ENCODE measurements at regions not wholly inside any gene's neighbourhood (a gene's known extent, or its start where the extent isn't known, plus 50 kb on each side); places are given as distances from the start of the nearest gene placed in this dataset.
"Not testable (repeated sequence)": the region's sequence is repeated elsewhere in the genome, so short reads cannot be mapped to it uniquely, and the experiment has no call there.

DNA sequence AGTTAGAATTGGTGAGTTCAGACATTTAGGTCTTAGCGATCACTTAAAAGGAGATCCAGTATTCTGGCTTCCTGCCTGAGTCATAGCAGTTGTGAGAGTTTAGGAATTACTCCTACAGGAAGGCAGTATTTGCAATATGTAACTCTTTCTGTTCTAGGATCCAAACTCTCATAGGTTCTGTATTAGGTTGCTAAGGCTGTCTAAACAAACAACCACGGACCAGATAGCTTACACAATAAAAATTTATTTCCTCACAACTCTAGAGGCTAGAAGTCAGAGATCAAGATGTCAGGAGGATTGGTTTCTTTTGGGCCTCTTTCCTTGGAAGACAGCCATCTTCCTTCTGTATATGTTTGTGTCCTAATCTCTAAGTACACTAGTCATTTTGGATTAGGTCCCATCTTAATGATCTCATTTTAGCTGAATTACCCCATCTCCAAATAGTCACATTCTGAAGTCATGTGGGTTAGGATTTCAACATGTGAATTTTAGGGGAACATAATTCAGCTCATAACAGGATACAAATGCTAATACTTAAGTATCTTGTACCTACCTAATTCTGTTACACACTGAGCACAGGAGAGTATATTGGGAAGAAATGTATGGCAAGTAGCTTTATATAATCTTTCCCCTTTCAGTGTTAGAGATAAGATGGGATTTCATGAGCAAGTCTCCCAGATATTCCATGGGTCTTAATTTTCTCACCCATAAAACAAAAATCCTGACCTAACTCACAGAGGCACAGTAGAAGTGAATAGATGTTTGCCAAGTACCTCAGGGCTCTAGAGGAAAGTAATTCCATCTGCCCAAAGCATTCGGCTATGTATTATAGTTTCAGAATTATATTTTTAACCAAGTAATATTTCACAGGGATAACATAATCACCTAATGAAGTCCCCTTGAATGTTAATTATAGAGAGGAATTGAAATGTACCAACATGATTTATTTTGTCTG lies 144.4 kb downstream of the PTBP2 start:
- DNase-seq: no peak

DNA sequence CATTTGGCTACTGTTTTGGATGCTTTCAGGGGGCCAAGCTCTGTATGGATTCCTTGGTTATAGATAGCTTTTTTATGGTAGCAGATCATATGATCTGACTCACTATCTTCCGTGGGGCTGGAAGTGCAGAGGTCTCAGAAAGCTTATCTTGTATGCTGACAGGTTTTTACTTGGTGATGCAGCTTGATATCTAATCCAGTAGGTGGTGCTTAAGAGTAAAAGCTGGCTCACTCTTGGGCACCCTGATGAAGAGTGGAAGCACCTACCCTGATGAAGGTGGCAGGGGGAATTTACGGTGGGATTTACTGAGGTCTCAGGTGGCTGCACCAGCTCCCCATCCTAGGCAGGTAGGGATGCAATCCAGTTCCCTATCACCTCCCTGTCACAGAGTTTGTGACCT lies 151.2 kb downstream of the PTBP2 start:
- DNase-seq: no peak

DNA sequence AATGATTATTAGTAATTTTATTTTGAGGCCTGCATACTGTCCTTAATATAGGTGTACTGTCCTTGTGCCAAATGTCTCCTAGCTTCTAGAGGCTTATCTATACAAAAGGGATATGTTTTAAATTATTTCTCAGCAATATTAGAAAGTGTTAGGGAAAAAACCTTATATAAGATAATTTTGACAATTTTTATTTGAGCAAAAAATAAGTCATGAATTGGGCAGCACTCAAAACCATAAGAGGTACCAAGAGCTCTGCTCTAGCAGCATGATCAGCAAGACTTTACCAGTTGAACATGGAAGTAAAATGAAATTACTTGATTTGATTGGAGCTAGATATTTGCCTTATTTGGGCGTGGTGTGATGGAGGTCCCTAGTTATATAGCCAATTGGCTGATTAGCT lies 157.1 kb downstream of the PTBP2 start:
- DNase-seq: no peak

DNA sequence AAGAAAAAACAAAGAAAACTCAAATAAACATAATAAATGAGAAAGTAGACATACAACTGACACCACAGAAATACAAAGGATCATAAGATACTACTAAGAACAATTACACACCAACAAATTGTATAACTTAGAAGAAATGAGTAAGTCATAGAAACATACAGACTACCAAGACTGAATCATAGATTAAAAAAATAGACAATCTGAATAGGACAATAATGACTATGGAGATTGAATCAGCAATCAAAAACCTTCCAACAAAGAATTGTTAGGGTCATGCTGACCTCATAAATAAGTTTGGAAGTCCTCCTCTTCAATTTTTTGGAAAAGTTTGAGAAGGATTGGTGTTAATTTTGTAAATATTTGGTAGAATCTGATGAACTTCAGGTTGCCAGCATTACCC lies 159.0 kb downstream of the PTBP2 start:
- no peak for DNase-seq

DNA sequence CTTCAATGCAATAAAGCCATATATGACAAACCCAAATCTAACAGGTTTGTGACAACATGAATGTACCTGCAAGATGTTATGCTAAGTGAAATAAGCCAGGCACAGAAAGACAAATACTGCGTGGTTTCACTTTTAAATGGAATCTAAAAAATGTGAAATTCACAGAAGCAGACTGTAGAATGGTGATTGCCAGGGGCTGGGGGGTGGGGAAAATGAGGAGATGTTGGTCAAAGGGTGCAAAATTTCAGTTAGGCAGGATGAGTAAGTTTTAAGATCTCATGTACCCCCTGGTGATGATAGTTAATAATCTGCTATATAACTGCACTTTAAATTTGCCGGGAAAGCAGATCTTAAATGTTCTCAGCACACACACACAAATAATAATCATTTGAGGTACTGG lies 160.5 kb downstream of the PTBP2 start:
- DNase-seq: no peak

DNA sequence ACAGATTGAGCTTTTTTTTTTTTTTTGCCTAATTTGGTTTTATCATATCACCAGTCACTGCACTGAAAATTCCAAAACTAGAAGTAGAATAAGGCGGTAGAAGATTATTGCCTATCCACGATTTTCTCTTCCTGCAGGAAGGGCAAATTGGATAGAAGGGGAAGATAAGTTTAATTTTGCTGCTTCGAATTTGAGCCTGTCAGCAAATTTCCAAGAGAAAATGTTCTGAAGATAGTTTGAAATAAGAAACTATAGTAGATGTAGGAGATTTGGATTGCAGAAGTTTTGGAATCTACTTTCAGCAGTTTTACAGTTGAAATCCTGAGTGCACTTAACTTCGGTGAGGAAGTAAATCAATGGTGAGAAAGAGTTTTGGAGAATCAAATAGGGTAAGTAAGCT lies 164.9 kb downstream of the PTBP2 start:
- no peak for DNase-seq

DNA sequence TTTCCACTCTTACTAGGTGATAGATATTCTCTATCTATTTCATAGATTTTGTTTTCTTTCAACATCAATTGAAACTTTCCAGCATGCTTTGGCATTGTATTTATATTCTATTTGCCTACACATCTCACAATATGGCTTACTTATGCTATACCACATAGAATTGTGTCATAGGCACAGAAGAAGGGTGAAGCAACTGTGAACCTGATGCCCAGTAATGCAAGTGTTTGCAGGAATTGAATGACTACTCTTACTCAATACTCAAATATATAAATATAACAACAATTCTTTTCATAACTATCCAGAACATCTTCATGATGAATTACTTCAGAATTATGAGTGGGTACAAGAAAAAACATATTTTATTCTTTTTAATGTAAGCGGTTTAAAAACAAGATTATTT lies 165.9 kb downstream of the PTBP2 start:
- DNase-seq: no peak

DNA sequence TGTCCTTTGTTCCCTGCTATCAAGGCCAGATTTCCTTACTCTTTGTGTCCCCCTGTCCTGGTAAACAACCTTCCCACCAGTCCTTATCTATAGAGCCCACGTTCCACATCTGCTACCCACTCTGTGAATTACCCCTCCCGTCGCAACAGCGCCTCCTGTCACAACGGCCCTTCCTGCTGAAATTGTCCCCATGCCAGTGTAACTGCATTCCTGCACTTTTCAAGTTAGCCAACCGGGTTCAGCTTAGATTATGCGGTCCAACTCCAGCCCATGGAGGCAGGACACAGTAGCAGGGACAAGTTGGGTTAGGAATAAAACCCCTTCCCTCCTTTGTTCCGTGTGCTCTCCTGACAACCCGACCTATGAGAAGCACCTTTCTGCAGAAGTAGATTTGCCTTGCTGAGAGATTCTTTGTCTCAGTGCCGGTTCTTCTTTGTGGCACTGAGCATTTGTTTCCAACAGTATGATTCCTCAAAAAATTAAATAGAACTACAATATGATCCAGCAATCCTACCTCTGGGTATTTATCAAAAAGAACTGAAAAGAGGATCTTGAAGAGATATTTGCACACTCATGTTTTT lies 180.3 kb downstream of the PTBP2 start:
- DNase-seq: peak; percentile 60

DNA sequence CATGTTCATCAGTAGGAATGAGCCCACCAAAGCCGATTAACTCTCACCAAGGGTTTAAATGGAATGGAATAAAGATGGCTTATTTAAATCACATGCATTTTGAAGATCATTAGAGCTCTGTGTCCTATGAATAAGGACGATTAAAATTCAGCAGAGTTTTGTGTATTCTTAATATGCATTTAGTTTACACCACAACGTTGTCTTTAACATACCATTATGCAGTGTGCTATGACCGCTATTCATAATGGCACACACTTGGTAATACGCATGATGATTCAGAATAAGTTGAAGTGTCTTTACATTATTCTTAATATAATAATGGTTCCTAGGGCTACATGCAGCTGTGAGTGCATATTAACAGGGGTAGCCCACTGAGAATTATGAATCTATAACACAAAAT lies 190.7 kb downstream of the PTBP2 start:
- DNase-seq: no peak

DNA sequence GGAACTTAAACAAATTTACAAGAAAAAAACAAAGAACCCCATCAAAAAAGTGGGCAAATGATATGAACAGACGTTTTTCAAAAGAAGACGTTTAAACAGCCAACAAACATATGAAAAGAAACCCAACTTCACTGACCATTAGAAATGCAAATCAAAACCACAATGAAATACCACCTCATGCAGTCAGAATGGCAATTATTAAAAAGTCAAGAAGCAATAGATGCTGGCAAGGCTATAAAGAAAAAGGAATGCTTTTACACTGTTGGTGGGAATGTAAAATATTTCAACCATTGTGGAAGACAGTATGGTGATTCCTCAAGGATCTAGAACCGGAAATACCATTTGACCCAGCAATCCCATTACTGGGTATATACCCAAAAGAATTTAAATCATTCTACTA lies 194.1 kb downstream of the PTBP2 start:
- DNase-seq: not testable (repeated sequence)

DNA sequence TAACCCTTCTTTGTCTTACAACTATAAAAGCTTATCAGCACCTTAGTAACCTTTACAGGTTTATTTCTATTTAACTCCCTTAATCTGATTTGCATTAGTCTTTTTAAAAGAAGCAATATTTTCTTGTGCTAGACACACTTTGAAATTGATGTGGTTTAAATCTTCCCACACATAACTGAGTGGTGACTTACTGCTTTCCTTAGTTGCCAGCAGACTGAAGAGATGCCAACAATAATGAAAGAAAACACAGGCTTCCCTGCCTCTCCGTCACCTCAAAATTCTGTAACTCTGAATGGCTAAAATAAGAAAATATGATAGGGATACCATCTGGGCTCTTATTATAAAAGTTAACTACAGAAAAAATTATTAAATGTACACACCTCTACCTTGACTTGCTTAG lies 196.8 kb downstream of the PTBP2 start:
- DNase-seq: no peak

DNA sequence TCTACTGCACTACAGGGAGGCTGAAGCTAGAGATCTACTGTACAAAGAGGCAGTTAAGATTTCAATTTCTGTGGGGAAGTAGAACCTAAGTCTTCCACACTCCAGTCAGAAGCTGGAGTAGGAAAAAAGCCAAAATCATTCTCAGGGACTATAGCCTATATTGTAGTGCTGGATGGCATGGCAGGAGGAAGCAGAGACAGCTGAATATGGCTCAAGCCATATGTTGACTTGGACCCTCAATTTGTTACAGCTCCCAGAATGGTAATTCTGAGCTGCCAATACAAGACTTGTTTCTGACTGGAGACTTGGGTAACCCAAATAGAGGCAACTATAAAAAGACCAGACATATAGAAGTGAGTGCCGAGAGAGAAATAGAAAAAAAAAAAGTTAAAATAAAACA lies 200.6 kb downstream of the PTBP2 start:
- no peak for DNase-seq

DNA sequence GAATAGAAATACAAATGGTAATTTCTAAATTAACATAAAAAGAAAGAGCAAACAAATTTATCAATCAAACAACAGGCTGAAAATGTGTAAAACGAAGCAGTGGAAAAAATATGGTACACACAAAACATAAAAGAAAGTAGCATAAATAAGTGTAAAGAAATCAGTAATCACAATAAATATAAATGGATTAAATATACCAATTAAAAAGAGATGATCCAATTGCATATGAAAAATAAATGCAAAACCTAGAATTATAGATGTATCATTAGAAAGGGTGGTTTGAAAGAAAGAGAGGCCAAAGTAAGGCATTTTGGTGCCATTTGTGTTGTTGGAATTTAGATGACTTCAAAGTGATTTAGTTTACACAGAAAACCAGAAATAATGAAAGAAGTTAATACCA lies 202.2 kb downstream of the PTBP2 start:
- no peak for DNase-seq

DNA sequence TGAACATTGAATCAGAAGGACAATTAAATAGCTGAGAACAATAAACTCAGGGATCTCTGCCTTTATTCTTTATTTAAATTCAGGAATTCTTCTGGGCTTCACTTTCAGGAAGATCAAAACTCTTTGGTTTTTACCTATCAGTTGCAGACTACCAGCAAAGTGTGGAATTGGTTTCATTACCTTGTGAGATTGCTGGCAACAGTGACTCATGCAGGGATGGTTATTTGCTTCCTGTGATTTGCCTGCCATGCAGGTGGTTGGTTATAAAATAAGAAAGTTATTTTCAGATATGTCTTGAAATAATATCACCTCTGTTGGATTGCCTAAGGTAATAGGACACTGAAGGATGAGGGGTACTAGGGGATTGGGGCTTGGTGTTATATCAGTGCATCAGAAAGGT lies 204.6 kb downstream of the PTBP2 start:
- DNase-seq: no peak

DNA sequence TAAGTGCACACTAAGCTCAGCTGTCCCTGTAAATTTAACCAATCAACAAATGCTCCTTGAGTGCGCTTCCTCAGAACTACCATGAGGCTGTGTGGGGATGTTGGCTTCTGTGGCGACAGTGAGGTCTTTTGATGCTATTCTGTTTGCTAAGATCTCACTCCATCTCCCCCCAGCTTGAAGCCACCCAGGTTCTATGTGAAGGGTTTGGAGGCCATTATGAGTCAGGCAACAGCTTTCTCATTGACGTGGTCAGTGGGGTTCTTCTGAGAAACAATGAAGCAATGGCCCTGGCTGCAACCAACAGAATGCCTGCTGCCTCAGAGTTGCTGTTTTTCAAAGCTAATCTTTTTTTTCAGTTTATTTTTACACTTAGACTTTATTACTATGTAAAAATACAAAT lies 205.5 kb downstream of the PTBP2 start:
- no peak for DNase-seq

DNA sequence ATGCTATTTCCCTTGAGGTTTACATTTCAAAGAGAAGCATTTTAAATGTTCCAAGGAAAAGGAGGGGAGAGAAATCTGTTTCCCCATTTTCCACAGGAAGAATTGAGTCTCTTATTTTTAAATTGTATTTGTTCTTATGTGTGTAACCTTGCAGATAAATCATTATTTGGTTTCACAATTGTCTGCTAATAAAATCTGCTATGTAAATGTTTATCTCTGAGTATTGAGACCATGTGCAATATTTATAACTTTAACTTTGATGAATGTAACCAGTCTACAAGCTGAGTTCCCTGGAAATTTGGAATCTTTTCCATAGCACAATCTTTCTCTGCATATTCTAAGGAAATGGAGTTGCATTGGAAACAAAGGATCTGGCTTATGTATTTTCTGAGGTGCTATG lies 209.6 kb downstream of the PTBP2 start:
- DNase-seq: no peak

DNA sequence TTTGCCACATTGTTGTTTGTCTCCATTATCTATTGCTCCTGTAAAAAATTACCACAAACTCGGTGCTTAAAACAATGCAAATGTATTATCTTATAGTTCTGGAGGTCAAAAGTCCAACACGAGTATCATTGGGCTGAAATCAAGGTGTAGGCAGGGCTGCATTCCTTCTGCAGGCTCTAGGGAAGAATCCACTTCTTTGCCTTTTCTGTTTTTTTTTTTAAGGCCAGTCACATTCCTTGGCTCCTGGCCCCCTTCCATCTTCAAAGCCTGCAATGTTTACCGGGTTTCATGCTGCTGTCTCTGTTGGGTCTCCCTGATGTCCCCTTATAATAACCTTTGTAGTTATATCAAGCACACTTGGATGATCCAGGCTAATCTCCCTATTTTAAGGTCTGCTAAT lies 212.7 kb downstream of the PTBP2 start:
- DNase-seq: no peak

DNA sequence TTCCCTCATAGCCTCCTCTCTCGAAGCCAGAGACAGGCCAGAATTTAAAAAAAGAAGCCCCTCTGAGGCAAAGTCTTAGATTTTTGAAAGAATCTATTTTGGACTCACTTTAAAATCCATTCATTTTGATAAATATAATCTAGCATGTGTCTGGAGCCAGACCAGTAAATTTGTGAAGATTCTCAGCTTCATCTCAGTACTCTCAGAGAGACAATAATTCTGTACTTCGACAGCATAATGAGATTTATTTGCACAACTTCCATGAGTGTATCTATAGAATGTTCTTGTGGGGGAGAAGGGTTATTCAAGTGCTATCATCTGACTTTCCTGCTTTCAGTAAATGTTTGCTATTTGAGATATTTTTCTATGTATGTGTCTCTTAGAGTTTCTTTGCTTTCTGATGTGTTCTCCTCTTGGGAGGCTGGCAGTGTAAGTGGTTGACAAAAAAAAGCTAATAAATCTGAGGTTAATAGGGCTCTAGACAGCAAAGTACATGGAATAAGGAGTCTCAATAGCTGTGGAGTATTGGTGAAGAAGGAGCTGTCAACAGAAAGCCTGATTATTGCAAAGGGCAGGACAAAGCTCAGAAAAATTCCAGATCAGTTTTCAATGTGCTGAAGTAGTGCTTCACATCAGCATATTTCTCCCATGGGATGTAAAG lies 223.0 kb downstream of the PTBP2 start:
- no peak for DNase-seq

DNA sequence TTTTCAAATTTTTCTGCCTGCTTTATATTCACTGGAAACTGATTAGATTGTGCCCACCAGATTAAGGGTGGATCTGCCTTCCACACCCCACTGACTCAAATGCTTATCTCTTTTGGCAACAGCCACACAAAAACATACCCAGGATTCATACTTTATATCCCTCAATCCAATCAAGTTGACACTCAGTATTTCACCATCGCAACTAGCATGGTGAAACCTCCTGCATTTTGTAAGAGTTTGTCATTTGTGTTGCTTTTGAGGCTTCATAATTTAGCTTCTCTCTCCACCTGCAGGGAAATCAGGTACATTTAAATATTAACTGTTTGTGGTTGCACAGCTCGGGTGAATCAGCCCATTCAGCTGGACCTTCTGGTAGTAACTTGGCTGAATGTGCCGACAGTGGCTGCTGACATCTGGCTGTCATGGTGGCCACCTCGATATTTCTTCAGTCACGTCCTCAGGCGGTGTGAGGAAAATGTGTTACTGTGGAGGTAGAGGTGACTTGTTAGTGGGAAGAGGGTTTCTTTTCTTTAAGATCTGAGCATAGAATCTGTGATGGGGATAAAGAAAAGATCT lies 224.0 kb downstream of the PTBP2 start:
- DNase-seq: no peak

DNA sequence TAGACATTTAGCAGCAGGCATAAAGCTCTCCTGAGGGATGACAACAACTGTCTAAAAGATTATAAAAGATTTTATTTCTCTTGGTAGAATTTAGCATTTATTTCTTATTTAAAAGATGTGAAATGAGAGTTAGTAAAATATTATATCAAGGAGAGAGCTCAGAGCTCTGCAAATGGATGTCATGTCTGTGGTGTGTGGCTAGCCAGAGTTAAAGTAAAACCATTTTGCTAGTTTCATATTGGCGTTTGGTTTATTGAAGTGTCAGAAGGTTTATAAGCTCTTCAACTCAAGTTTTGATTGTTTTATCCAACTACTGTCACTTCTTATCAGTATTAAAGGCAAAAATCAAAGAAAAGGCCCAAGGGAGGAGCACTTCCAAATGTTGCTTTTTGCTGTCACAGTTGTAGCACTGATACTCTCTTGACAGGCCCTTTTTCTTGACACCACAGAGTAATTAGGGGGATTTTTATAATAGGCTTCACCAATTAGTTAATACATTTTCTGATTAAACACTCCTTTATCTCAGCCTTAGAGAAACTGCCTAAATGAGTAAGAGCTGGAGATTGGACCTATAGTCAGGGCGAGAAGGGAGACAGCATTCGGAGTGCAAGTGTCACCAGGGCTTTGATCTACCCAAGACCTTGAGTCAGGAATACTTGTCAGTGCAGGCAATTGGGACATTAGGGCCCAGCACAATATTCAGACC lies 233.9 kb downstream of the PTBP2 start:
- DNase-seq: no peak

DNA sequence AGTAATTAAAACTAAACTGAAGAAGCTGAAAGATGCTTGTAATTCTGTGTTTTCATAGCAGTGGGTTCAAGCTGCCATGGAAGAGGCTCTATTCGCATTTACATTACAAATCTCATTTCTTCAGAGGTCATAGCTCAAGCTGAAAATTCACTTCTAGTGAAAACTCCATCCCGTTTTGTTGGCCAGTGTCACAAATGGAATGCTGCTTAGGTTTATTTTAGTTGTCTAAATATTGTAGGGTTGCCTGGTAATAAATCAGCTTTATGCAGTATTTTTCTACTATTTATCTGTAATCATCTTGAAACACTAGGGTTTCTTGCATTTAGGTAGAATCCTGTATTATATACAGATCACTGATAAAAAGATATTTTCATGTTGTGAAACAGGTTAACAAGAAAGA lies 240.6 kb downstream of the PTBP2 start:
- DNase-seq: no peak

DNA sequence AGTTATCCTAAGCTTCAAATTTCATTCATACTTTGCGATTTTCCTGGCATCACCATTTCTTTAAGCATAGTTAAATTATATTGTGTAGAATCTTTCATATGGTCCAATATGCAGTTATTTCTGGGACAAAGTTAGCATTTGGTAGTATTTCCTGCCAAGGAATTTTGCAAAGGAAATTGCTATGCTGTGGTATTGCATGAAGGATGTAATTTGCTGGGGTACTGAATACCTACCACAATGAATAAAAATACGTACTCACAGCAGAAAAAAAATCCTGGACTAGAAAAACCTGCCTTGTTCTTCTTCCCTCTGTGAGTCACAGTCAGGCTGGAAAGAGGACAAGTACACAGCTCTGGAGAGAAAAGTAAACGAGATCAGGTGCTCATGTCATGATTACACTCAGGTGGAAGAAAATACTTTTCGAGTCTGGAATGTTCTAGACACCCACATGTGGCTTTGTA lies 241.2 kb downstream of the PTBP2 start:
- no peak for DNase-seq

DNA sequence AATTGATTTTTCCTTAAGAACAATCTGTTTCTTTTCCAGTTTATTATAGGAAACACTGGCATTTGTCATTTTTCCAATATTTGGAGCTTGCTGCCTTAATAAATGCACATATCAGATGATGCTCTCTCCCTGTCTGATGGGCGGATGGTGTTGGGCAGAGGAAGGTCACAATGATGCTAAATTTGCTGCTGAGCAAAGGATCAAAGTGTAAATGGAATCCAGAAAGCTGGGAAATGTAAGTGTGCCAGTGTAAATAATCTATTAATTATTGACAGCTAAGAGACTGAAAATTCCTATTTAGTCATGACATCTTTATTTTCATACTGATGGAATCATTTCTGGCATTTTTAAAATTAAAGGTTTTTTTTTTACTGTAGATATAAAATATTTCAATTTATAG lies 243.2 kb downstream of the PTBP2 start:
- no peak for DNase-seq

Measured in islet precursor cell (in vitro differentiated cells).